ENCODE measurements at regions not wholly inside any gene's neighbourhood (a gene's known extent, or its start where the extent isn't known, plus 50 kb on each side); places are given as distances from the start of the nearest gene placed in this dataset.

GRCh38 chr11:103803062-103803461 is 233.4 kb upstream of the DDI1 start:
- no peak overlapping the region for H3K27ac Mint-ChIP-seq
- H3K27me3 Mint-ChIP-seq (ENCODE audit: low read depth in 3 of 3), result peaks cover 0 to 5% (median 0%) of the 10 kb centered on the region in 3 donors
- TF ChIP-seq CTCF (IDR thresholded peaks at IDR 0.05), result no peak
- no peak overlapping the region for H3K9ac ChIP-seq (ENCODE audit: insufficient read depth, low read length, poor library complexity, severe bottlenecking)
- H3K27ac ChIP-seq (ENCODE audit: low read depth in 1 of 2, low read length in 2 of 2), result no peak overlapping the region
- H3K4me3 Mint-ChIP-seq, result no peak overlapping the region
- H2AFZ ChIP-seq (ENCODE audit: insufficient read depth, low read depth, low read length, poor library complexity, severe bottlenecking), result no peak overlapping the region
- peaks cover 0 to 2% (median 0%) of the 10 kb centered on the region in 7 donors for H3K9me3 Mint-ChIP-seq
- no peaks in the 10 kb centered on the region for H4K20me1 ChIP-seq (ENCODE audit: insufficient read depth, low read length)
- DNase-seq, result no peak
- no peaks in the 10 kb centered on the region for H3K27me3 ChIP-seq (ENCODE audit: control insufficient read depth in 2 of 2, insufficient read depth in 2 of 2, low read length in 2 of 2)
- intact Hi-C loops (cut with micrococcal nuclease), result no loop called here
- H3K79me2 ChIP-seq (ENCODE audit: insufficient read depth, low read length), result no peaks in the 10 kb centered on the region
- H3K4me3 ChIP-seq (replicated peaks in 1 of 3; ENCODE audit: low read depth in 2 of 3, low read length in 3 of 3), result no peak overlapping the region
- H3K36me3 ChIP-seq (replicated peaks in 1 of 2; ENCODE audit: control insufficient read depth in 1 of 2, insufficient read depth in 2 of 2, low read length in 2 of 2), result no peaks in the 10 kb centered on the region
- H3K4me2 ChIP-seq (replicated peaks; ENCODE audit: extremely low read depth, low read length, poor library complexity, severe bottlenecking), result no peak overlapping the region
- no peaks in the 10 kb centered on the region for H3K4me1 Mint-ChIP-seq
- 81% methylated on average over 2 of the region's 3 CpGs for WGBS (ENCODE audit: insufficient coverage)
- no peaks in the 10 kb centered on the region for H3K36me3 Mint-ChIP-seq
- H3K4me1 ChIP-seq (ENCODE audit: control insufficient read depth in 1 of 2, insufficient read depth in 2 of 2, low read length in 2 of 2), result no peaks in the 10 kb centered on the region
- no peaks in the 10 kb centered on the region for H3K9me3 ChIP-seq (replicated peaks in 1 of 2; ENCODE audit: control insufficient read depth in 1 of 2, insufficient read depth in 1 of 2, low read length in 2 of 2)

GRCh38 chr11:103805688-103806009 is 230.8 kb upstream of the DDI1 start:
- no peaks in the 10 kb centered on the region for H3K36me3 Mint-ChIP-seq
- H3K27me3 Mint-ChIP-seq (ENCODE audit: low read depth in 3 of 3), result peaks cover 0 to 3% (median 0%) of the 10 kb centered on the region in 3 donors
- DNase-seq, result no peak
- H3K4me3 ChIP-seq (replicated peaks in 1 of 3; ENCODE audit: low read depth in 2 of 3, low read length in 3 of 3), result no peak overlapping the region
- H3K9me3 ChIP-seq (replicated peaks in 1 of 2; ENCODE audit: control insufficient read depth in 1 of 2, insufficient read depth in 1 of 2, low read length in 2 of 2), result no peaks in the 10 kb centered on the region
- H3K27ac Mint-ChIP-seq, result no peak overlapping the region
- no peaks in the 10 kb centered on the region for H3K4me1 ChIP-seq (ENCODE audit: control insufficient read depth in 1 of 2, insufficient read depth in 2 of 2, low read length in 2 of 2)
- H4K20me1 ChIP-seq (ENCODE audit: insufficient read depth, low read length), result no peaks in the 10 kb centered on the region
- no peak overlapping the region for H3K4me2 ChIP-seq (replicated peaks; ENCODE audit: extremely low read depth, low read length, poor library complexity, severe bottlenecking)
- peaks cover 0 to 2% (median 0%) of the 10 kb centered on the region in 7 donors for H3K9me3 Mint-ChIP-seq
- H3K79me2 ChIP-seq (ENCODE audit: insufficient read depth, low read length), result no peaks in the 10 kb centered on the region
- no peaks in the 10 kb centered on the region for H3K4me1 Mint-ChIP-seq
- H2AFZ ChIP-seq (ENCODE audit: insufficient read depth, low read depth, low read length, poor library complexity, severe bottlenecking), result no peak overlapping the region
- H3K27me3 ChIP-seq (ENCODE audit: control insufficient read depth in 2 of 2, insufficient read depth in 2 of 2, low read length in 2 of 2), result no peaks in the 10 kb centered on the region
- no peaks in the 10 kb centered on the region for H3K36me3 ChIP-seq (replicated peaks in 1 of 2; ENCODE audit: control insufficient read depth in 1 of 2, insufficient read depth in 2 of 2, low read length in 2 of 2)
- intact Hi-C loops (cut with micrococcal nuclease), result no loop called here
- no peak overlapping the region for H3K4me3 Mint-ChIP-seq
- TF ChIP-seq CTCF (IDR thresholded peaks at IDR 0.05), result no peak
- no peak overlapping the region for H3K9ac ChIP-seq (ENCODE audit: insufficient read depth, low read length, poor library complexity, severe bottlenecking)
- H3K27ac ChIP-seq (ENCODE audit: low read depth in 1 of 2, low read length in 2 of 2), result no peak overlapping the region
